22Rv1 (cell line): ENCODE measurements at regions not wholly inside any gene's neighbourhood (a gene's known extent, or its start where the extent isn't known, plus 50 kb on each side); places are given as distances from the start of the nearest gene placed in this dataset.

Source experiments
- ZFX ChIP-seq: fragments of 450-650 bp; IDR thresholded peaks from 2 replicates; pipeline ENCODE4 v1.6.1; 2017; ENCODE audit warnings: antibody characterized with exemption, borderline replicate concordance
- TF ChIP-seq, protein P1 (sequence below): fragments of 450-650 bp; IDR thresholded peaks from 2 replicates; pipeline ENCODE4 v1.5.1; 2017; ENCODE audit warnings: mild to moderate bottlenecking

DNA sequence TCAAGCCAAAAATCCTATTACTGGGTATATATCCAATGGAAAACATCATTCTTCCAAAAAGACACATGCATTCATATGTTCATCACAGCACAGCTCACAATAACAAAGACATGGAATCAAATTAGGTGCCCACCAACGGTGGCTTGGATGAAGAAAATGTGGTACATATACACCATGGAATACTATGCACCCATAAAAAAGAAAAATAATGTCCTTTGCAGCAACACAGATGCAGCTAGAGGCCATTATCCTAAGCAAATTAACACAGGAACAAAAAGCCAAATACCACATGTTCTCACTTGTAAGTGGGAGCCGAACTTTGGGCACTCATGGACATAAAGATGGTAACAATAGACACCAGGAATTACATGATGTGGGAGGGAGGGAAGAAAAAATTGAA is 113.6 kb downstream of the MRPL39 start:
- TF ChIP-seq, protein P1, sequence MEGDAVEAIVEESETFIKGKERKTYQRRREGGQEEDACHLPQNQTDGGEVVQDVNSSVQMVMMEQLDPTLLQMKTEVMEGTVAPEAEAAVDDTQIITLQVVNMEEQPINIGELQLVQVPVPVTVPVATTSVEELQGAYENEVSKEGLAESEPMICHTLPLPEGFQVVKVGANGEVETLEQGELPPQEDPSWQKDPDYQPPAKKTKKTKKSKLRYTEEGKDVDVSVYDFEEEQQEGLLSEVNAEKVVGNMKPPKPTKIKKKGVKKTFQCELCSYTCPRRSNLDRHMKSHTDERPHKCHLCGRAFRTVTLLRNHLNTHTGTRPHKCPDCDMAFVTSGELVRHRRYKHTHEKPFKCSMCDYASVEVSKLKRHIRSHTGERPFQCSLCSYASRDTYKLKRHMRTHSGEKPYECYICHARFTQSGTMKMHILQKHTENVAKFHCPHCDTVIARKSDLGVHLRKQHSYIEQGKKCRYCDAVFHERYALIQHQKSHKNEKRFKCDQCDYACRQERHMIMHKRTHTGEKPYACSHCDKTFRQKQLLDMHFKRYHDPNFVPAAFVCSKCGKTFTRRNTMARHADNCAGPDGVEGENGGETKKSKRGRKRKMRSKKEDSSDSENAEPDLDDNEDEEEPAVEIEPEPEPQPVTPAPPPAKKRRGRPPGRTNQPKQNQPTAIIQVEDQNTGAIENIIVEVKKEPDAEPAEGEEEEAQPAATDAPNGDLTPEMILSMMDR, result no peak
- no peak for TF ChIP-seq ZFX
